ENCODE measurements at regions not wholly inside any gene's neighbourhood (a gene's known extent, or its start where the extent isn't known, plus 50 kb on each side); places are given as distances from the start of the nearest gene placed in this dataset.
A peak's percentile ranks its signal among the peaks of the same experiment; 100 is the strongest.

DNA sequence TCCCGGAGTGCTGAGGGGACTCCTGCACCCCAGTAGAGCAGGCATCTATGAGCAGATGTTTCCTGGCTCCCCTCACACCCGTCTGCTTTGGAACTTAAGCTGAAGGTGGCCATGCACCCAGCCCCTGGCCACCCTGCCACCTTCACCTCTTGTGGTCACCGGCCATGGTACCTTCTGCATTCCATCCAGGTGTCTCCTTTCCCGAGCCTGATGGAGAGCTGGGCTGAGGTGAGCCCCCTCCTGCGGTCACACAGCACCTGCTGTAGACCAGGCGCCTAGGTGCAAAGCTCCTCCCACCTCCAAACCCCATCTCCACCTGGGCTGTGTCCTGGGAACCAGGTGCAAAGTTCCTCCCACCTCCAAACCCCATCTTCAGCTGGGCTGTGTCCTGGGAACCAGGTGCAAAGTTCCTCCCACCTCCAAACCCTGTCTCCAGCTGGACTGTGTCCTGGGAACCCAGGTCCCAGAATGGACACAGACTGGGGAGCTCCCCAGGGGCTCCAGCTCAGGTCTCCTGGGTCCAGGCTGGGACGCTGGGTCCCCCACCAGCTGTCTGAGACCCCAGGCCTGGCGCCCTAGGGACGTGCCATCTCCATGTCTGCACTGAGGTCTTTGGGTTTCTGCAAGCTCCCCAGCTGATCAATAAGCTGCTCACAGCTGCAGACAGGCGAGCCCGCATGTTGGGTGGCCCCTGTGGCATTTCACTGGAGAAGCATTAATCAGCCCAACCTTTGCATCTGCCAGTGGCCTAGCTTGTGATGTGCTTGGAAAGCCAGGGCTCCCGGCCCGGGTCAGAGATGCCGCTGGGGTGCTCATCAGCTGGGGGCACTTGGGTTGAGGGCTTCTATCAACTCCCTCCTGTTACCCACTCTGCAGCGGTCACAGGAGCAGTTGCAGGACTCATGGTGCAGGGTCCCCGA, 61.2 kb upstream of the INPP5A start:
- DNase-seq (no peak), ATAC-seq (peak in 1 of 8 donors; percentile 9)
- WGBS, 2 donors = 86 to 87% methylated on average over 16 of the region's 16 CpGs

GRCh38 chr10:132477066-132477397, 60.6 kb upstream of the INPP5A start:
- TF ChIP-seq, protein P1, sequence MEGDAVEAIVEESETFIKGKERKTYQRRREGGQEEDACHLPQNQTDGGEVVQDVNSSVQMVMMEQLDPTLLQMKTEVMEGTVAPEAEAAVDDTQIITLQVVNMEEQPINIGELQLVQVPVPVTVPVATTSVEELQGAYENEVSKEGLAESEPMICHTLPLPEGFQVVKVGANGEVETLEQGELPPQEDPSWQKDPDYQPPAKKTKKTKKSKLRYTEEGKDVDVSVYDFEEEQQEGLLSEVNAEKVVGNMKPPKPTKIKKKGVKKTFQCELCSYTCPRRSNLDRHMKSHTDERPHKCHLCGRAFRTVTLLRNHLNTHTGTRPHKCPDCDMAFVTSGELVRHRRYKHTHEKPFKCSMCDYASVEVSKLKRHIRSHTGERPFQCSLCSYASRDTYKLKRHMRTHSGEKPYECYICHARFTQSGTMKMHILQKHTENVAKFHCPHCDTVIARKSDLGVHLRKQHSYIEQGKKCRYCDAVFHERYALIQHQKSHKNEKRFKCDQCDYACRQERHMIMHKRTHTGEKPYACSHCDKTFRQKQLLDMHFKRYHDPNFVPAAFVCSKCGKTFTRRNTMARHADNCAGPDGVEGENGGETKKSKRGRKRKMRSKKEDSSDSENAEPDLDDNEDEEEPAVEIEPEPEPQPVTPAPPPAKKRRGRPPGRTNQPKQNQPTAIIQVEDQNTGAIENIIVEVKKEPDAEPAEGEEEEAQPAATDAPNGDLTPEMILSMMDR (IDR thresholded peaks at IDR 0.05) = no peak
- Histone ChIP-seq H3K36me3 (no peaks in the 10 kb centered on the region), H3K4me1 (peaks cover 0 to 3% (median 0%) of the 10 kb centered on the region in 9 donors), H3K4me3 (no peak overlapping the region), H3K27ac (no peak overlapping the region), H3K9me3 (peaks cover 0 to 4% (median 0%) of the 10 kb centered on the region in 11 donors), H3K27me3 (no peaks in the 10 kb centered on the region)
- WGBS, 2 donors = 80 to 82% methylated on average over 8 of the region's 8 CpGs
- DNase-seq (no peak), ATAC-seq (no peak)
- intact Hi-C loops (cut with DNase I) = no loop called here

More for the DNA sequence above, 61.2 kb upstream of the INPP5A start:
- intact Hi-C loops (cut with DNase I) = no loop called here
- Histone ChIP-seq H3K4me1 (no peaks in the 10 kb centered on the region), H3K27ac (no peak overlapping the region), H3K36me3 (no peaks in the 10 kb centered on the region), H3K27me3 (no peaks in the 10 kb centered on the region), H3K4me3 (no peak overlapping the region), H3K9me3 (peaks cover 0 to 8% (median 0%) of the 10 kb centered on the region in 11 donors)
- TF ChIP-seq, protein P1 (IDR thresholded peaks at IDR 0.05) = no peak

DNA sequence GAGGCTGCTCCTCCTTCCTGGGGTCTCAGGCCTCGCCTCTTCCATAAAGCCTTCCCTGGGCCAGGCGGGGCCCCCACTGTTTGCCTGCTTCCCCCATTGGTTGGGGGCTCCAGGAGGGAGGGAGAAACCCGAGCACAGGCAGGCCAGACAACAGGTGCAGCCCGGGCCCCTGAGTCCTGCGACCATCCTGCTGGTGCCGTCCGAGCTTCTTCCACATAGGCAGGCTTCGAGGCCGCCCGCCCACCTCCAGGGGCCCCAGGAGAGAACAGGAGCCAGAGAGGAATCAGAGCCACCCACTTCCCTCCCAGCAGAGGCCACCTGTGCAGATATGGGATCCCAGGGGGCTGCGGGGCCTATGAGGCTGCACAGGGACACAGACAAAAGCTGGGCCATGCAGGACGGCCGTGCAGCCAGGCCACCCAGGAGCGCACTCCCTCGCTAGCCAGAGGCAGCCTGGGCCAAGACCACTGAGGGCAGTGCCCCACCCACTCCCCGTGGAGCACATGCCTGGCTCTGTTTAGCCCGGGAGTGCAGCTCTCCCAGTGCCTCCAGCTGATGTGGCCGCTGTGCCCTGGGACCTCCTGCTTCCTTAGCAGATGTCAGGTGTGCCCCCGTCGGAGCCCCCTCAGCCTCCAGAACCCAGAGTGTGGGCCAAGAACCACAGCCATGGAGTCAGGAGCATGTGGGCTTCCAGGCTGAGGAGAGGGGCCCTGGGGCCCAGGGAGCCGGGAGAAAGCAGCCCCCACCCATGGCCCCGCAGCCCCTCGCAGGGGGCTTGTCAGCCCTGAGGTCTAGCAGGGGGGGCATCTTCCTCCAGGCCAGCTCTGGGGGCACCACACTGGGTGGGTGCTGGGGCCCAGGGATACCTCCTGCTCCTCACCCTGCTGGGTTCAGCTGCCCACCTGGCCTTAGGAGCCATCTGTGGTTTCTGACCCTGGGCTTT, 59.9 kb upstream of the INPP5A start:
- intact Hi-C loops (cut with DNase I) = no loop called here
- TF ChIP-seq, protein P1 (IDR thresholded peaks at IDR 0.05) = no peak
- Histone ChIP-seq H3K27ac (no peak overlapping the region), H3K36me3 (no peaks in the 10 kb centered on the region), H3K4me1 (peaks cover 0 to 7% (median 0%) of the 10 kb centered on the region in 9 donors), H3K4me3 (no peak overlapping the region), H3K9me3 (no peaks in the 10 kb centered on the region), H3K27me3 (no peaks in the 10 kb centered on the region)
- DNase-seq (no peak), ATAC-seq (peak in 2 of 8 donors; percentile 9 to 42)
- 75 to 81% methylated on average over 23 of the region's 23 CpGs for WGBS, 2 donors

GRCh38 chr10:132478341-132479023, 59.1 kb upstream of the INPP5A start:
- ATAC-seq (no peak), DNase-seq (no peak)
- Histone ChIP-seq H3K9me3 (no peaks in the 10 kb centered on the region), H3K4me1 (peaks cover 0 to 7% (median 0%) of the 10 kb centered on the region in 9 donors), H3K36me3 (no peaks in the 10 kb centered on the region), H3K27me3 (no peaks in the 10 kb centered on the region), H3K27ac (no peak overlapping the region), H3K4me3 (no peak overlapping the region)
- TF ChIP-seq, protein P1 (IDR thresholded peaks at IDR 0.05) = no peak
- intact Hi-C loops (cut with DNase I) = no loop called here
- WGBS, 2 donors = 85 to 88% methylated on average over 18 of the region's 18 CpGs

All from heart right ventricle (tissue), 16 donors.